ENCODE measurements at regions not wholly inside any gene's neighbourhood (a gene's known extent, or its start where the extent isn't known, plus 50 kb on each side); places are given as distances from the start of the nearest gene placed in this dataset.

DNA sequence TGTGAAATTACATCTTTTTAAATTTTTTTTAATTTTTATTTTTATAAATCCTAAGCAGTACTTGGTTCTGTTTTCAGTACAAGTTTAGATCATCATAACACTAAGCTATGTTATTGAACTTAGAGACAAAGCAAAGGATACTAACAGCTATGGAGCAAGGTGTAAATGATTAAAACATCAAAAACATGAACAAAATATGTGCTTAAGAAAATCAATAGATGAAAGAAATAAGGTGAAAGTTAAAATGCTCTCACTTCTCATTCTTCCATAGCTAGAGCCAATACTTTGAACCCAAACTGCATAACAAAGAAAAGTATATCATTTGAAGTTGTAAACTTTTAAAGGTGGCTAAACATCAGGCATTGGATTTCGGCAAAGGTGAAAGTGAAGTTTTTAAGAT, 292.3 kb upstream of the PUM3 start:
- Histone ChIP-seq H3K36me3 (ENCODE audit: control insufficient read depth, insufficient read depth, low read length) (no peaks in the 10 kb centered on the region), H3K79me2 (ENCODE audit: control insufficient read depth, insufficient read depth, low read length) (no peaks in the 10 kb centered on the region), H3K9ac (ENCODE audit: insufficient read depth in 1 of 2, low read depth in 2 of 2, low read length in 2 of 2) (no peak overlapping the region), H4K20me1 (replicated peaks; ENCODE audit: control insufficient read depth, insufficient read depth, low read length) (no peaks in the 10 kb centered on the region), H3K4me3 (no peak overlapping the region), H2AFZ (ENCODE audit: low read depth, low read length) (no peak overlapping the region), H3K9me1 (ENCODE audit: control insufficient read depth, insufficient read depth, low read length) (no peaks in the 10 kb centered on the region), H3K4me2 (ENCODE audit: insufficient read depth, low read length) (no peak overlapping the region), H3K9me3 (replicated peaks; ENCODE audit: control insufficient read depth, insufficient read depth, low read depth, low read length) (no peaks in the 10 kb centered on the region), H3K27ac (ENCODE audit: extremely low read depth, low read depth, low read length) (no peak overlapping the region), H3K27me3 (ENCODE audit: control insufficient read depth in 2 of 2, insufficient read depth in 2 of 2, low read length in 2 of 2) (no peaks in the 10 kb centered on the region), H3K4me1 (replicated peaks in 1 of 2; ENCODE audit: control insufficient read depth in 2 of 2, insufficient read depth in 2 of 2, low read length in 2 of 2) (no peaks in the 10 kb centered on the region)
- no TSS peak for BruUV-seq (replicated peaks)
- FAIRE-seq (no peak), ATAC-seq (no peak), DNase-seq (ENCODE audit: extremely low read depth in 1 of 4, low spot score in 3 of 4) (no peak)
- TF ChIP-seq, protein P1, sequence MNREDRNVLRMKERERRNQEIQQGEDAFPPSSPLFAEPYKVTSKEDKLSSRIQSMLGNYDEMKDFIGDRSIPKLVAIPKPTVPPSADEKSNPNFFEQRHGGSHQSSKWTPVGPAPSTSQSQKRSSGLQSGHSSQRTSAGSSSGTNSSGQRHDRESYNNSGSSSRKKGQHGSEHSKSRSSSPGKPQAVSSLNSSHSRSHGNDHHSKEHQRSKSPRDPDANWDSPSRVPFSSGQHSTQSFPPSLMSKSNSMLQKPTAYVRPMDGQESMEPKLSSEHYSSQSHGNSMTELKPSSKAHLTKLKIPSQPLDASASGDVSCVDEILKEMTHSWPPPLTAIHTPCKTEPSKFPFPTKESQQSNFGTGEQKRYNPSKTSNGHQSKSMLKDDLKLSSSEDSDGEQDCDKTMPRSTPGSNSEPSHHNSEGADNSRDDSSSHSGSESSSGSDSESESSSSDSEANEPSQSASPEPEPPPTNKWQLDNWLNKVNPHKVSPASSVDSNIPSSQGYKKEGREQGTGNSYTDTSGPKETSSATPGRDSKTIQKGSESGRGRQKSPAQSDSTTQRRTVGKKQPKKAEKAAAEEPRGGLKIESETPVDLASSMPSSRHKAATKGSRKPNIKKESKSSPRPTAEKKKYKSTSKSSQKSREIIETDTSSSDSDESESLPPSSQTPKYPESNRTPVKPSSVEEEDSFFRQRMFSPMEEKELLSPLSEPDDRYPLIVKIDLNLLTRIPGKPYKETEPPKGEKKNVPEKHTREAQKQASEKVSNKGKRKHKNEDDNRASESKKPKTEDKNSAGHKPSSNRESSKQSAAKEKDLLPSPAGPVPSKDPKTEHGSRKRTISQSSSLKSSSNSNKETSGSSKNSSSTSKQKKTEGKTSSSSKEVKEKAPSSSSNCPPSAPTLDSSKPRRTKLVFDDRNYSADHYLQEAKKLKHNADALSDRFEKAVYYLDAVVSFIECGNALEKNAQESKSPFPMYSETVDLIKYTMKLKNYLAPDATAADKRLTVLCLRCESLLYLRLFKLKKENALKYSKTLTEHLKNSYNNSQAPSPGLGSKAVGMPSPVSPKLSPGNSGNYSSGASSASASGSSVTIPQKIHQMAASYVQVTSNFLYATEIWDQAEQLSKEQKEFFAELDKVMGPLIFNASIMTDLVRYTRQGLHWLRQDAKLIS (CRISPR knock-in tag; IDR thresholded peaks at IDR 0.05), result no peak
- TF ChIP-seq ZNF316 (IDR thresholded peaks at IDR 0.05), result no peak
- CTCF ChIA-PET (ENCODE audit: low intra/inter-chr PET ratio), result no interaction called here
- WGBS (ENCODE audit: insufficient coverage, low coverage, missing lambda C conversion rate), result 0% methylated on average over 1 of the region's 1 CpG
- in situ Hi-C loops (cut with MboI) (no loop called here), intact Hi-C loops (cut with micrococcal nuclease) (no loop called here)
- POLR2A ChIA-PET, result no interaction called here

DNA sequence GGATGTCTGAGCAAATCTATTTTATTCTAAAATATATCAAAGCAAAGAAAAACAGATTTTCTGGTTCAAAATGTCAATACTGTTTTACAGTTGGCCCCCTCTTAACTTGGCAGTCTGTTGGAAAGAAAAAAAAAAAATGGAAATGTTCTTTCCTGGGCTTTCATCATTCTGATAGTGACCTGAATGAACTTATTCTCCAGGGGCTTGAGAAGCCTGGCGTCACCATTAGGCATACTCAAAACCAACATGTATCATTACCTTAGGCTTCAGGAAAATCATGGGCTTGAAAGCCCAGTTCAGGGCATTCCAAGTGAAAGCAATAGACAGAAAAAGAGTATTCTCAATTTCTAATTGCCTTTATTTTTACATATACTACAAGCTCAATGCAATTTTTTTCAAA, 283.7 kb upstream of the PUM3 start:
- H2AFZ ChIP-seq (ENCODE audit: low read depth, low read length), result no peak overlapping the region
- DNase-seq (ENCODE audit: extremely low read depth in 1 of 4, low spot score in 3 of 4), result no peak
- 0% methylated on average over 1 of the region's 1 CpG for WGBS (ENCODE audit: insufficient coverage, low coverage, missing lambda C conversion rate)
- POLR2A ChIA-PET, result no interaction called here
- H4K20me1 ChIP-seq (replicated peaks; ENCODE audit: control insufficient read depth, insufficient read depth, low read length), result no peaks in the 10 kb centered on the region
- CTCF ChIA-PET (ENCODE audit: low intra/inter-chr PET ratio), result no interaction called here
- no peaks in the 10 kb centered on the region for H3K4me1 ChIP-seq (replicated peaks in 1 of 2; ENCODE audit: control insufficient read depth in 2 of 2, insufficient read depth in 2 of 2, low read length in 2 of 2)
- no peak for FAIRE-seq
- no peak overlapping the region for H3K27ac ChIP-seq (ENCODE audit: extremely low read depth, low read depth, low read length)
- intact Hi-C loops (cut with micrococcal nuclease) (no loop called here), in situ Hi-C loops (cut with MboI) (no loop called here)
- no peak overlapping the region for H3K4me3 ChIP-seq
- no peaks in the 10 kb centered on the region for H3K36me3 ChIP-seq (ENCODE audit: control insufficient read depth, insufficient read depth, low read length)
- H3K4me2 ChIP-seq (ENCODE audit: insufficient read depth, low read length), result no peak overlapping the region
- no peaks in the 10 kb centered on the region for H3K9me1 ChIP-seq (ENCODE audit: control insufficient read depth, insufficient read depth, low read length)
- no TSS peak for BruUV-seq (replicated peaks)
- no peak for ATAC-seq
- no peaks in the 10 kb centered on the region for H3K27me3 ChIP-seq (ENCODE audit: control insufficient read depth in 2 of 2, insufficient read depth in 2 of 2, low read length in 2 of 2)
- no peaks in the 10 kb centered on the region for H3K9me3 ChIP-seq (replicated peaks; ENCODE audit: control insufficient read depth, insufficient read depth, low read depth, low read length)
- no peaks in the 10 kb centered on the region for H3K79me2 ChIP-seq (ENCODE audit: control insufficient read depth, insufficient read depth, low read length)
- H3K9ac ChIP-seq (ENCODE audit: insufficient read depth in 1 of 2, low read depth in 2 of 2, low read length in 2 of 2), result no peak overlapping the region
- TF ChIP-seq, protein P2, sequence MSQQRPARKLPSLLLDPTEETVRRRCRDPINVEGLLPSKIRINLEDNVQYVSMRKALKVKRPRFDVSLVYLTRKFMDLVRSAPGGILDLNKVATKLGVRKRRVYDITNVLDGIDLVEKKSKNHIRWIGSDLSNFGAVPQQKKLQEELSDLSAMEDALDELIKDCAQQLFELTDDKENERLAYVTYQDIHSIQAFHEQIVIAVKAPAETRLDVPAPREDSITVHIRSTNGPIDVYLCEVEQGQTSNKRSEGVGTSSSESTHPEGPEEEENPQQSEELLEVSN (IDR thresholded peaks at IDR 0.05; ENCODE audit: borderline replicate concordance in 1 of 2, extremely low read depth in 1 of 2, insufficient read depth in 1 of 2, insufficient read length in 1 of 2, low read depth in 1 of 2, low read length in 1 of 2, poor library complexity in 1 of 2, severe bottlenecking in 1 of 2), result no peak
- no peak for TF ChIP-seq WHSC1 (IDR thresholded peaks at IDR 0.05; ENCODE audit: low read length)
- no peak for TF ChIP-seq RBM25 (IDR thresholded peaks at IDR 0.05; ENCODE audit: low read depth, low read length, severe bottlenecking)
- TF ChIP-seq ZNF282 (CRISPR knock-in tag; IDR thresholded peaks at IDR 0.05), result no peak
- TF ChIP-seq TAF7 (tag; IDR thresholded peaks at IDR 0.05), result no peak
- TF ChIP-seq, protein P3, sequence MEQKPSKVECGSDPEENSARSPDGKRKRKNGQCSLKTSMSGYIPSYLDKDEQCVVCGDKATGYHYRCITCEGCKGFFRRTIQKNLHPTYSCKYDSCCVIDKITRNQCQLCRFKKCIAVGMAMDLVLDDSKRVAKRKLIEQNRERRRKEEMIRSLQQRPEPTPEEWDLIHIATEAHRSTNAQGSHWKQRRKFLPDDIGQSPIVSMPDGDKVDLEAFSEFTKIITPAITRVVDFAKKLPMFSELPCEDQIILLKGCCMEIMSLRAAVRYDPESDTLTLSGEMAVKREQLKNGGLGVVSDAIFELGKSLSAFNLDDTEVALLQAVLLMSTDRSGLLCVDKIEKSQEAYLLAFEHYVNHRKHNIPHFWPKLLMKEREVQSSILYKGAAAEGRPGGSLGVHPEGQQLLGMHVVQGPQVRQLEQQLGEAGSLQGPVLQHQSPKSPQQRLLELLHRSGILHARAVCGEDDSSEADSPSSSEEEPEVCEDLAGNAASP (IDR thresholded peaks at IDR 0.05), result no peak
- no peak for TF ChIP-seq KLF16 (IDR thresholded peaks at IDR 0.05)
- no peak for TF ChIP-seq NFXL1 (CRISPR knock-in tag; IDR thresholded peaks at IDR 0.05)
- TF ChIP-seq SRSF9 (IDR thresholded peaks at IDR 0.05; ENCODE audit: borderline replicate concordance, low read depth, low read length), result no peak

All from K562 (cell line).